ENCODE measurements at regions not wholly inside any gene's neighbourhood (a gene's known extent, or its start where the extent isn't known, plus 50 kb on each side); places are given as distances from the start of the nearest gene placed in this dataset.

DNA sequence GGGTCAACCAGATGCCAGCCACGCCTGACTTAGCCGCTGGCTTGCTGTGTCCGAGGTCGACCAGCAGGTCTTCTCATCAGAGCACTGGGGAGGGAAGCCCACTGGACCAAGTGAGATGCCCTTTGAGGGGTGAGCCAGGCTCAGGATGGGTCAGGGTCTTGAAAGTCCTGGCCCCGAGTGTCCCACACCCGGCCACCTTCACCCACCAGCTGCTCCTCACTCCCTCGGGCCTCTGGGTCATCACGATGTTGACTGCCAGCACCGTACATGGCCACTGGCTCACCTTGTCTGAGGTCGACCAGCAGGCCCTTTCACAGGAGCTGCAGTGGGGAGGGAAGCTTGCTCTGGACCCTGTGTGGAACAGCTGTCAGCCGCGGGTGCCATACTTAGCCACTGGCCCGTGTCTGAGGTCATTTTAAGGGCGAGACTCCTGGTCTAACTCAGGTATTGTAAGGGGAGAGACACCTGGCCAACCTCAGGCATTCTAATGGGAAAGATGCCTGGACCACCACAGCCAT lies 1361.3 kb downstream of the UQCRFS1 start:
- H3K36me3 ChIP-seq (ENCODE audit: insufficient read depth, insufficient read length, low read length), result no peaks in the 10 kb centered on the region
- H3K27me3 ChIP-seq (ENCODE audit: insufficient read depth, insufficient read length), result no peaks in the 10 kb centered on the region
- no peak overlapping the region for H3K9ac ChIP-seq (ENCODE audit: insufficient read length, low read depth)
- TF ChIP-seq YY1 (IDR thresholded peaks at IDR 0.05; ENCODE audit: insufficient read depth, insufficient read length) (no peak), SUZ12 (IDR thresholded peaks at IDR 0.05; ENCODE audit: extremely low read depth, insufficient read depth, insufficient read length) (no peak), ZNF274 (IDR thresholded peaks at IDR 0.05; ENCODE audit: low read depth, low read length) (no peak)
- no peak overlapping the region for H3K4me3 ChIP-seq (ENCODE audit: insufficient read length, low read depth)
- no peak for DNase-seq (ENCODE audit: low read depth, low spot score)
- H3K4me1 ChIP-seq (ENCODE audit: insufficient read depth, insufficient read length), result no peaks in the 10 kb centered on the region
- peaks cover 21% of the 10 kb centered on the region; the same call in 1 of the 2 replicates for H3K9me3 ChIP-seq (ENCODE audit: insufficient read depth, low read length)

GRCh38 chr19:27851002-27851481 lies 1361.9 kb downstream of the UQCRFS1 start:
- Histone ChIP-seq H3K9me3 (ENCODE audit: insufficient read depth, low read length) (peaks cover 21% of the 10 kb centered on the region; the same call in 1 of the 2 replicates), H3K36me3 (ENCODE audit: insufficient read depth, insufficient read length, low read length) (no peaks in the 10 kb centered on the region), H3K9ac (ENCODE audit: insufficient read length, low read depth) (no peak overlapping the region), H3K4me3 (ENCODE audit: insufficient read length, low read depth) (no peak overlapping the region), H3K4me1 (ENCODE audit: insufficient read depth, insufficient read length) (no peaks in the 10 kb centered on the region), H3K27me3 (ENCODE audit: insufficient read depth, insufficient read length) (no peaks in the 10 kb centered on the region)
- TF ChIP-seq SUZ12 (IDR thresholded peaks at IDR 0.05; ENCODE audit: extremely low read depth, insufficient read depth, insufficient read length) (no peak), YY1 (IDR thresholded peaks at IDR 0.05; ENCODE audit: insufficient read depth, insufficient read length) (no peak), ZNF274 (IDR thresholded peaks at IDR 0.05; ENCODE audit: low read depth, low read length) (no peak)
- DNase-seq (ENCODE audit: low read depth, low spot score), result no peak

GRCh38 chr19:27846944-27847343 lies 1366.0 kb downstream of the UQCRFS1 start:
- Histone ChIP-seq H3K27me3 (ENCODE audit: insufficient read depth, insufficient read length) (no peaks in the 10 kb centered on the region), H3K9me3 (ENCODE audit: insufficient read depth, low read length) (peaks cover 13% of the 10 kb centered on the region; the same call in 1 of the 2 replicates)
- DNase-seq (ENCODE audit: low read depth, low spot score), result no peak

DNA sequence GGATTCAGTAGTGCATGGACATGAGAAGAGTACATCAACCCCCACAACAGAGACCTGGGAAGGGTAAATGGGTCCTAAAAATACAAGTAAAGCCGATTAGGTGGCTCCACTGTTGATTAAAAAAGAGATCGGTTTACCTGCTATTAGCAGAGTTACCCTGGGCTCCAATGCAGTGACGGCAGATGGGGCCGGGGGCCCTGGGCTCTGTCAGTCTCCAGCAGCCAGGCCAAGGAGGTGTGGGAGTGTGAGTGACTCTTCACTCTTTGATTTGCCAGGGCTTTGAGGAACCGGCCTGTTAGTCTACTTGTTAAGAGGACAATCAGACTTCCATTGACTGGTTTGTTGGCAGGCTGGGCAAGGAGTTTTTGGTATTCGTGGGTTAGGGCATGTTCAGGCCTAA lies 1368.7 kb downstream of the UQCRFS1 start:
- Histone ChIP-seq H3K36me3 (ENCODE audit: insufficient read depth, insufficient read length, low read length) (no peaks in the 10 kb centered on the region), H3K27me3 (ENCODE audit: insufficient read depth, insufficient read length) (no peaks in the 10 kb centered on the region), H3K9me3 (ENCODE audit: insufficient read depth, low read length) (no peaks in the 10 kb centered on the region), H3K9ac (ENCODE audit: insufficient read length, low read depth) (no peak overlapping the region), H3K4me3 (ENCODE audit: insufficient read length, low read depth) (no peak overlapping the region), H3K4me1 (ENCODE audit: insufficient read depth, insufficient read length) (no peaks in the 10 kb centered on the region)
- no peak for DNase-seq (ENCODE audit: low read depth, low spot score)
- TF ChIP-seq YY1 (IDR thresholded peaks at IDR 0.05; ENCODE audit: insufficient read depth, insufficient read length) (no peak), SUZ12 (IDR thresholded peaks at IDR 0.05; ENCODE audit: extremely low read depth, insufficient read depth, insufficient read length) (no peak), ZNF274 (IDR thresholded peaks at IDR 0.05; ENCODE audit: low read depth, low read length) (no peak)

More at GRCh38 chr19:27846944-27847343, 1366.0 kb downstream of the UQCRFS1 start:
- TF ChIP-seq ZNF274 (IDR thresholded peaks at IDR 0.05; ENCODE audit: low read depth, low read length), result no peak
- no peak for TF ChIP-seq SUZ12 (IDR thresholded peaks at IDR 0.05; ENCODE audit: extremely low read depth, insufficient read depth, insufficient read length)
- TF ChIP-seq YY1 (IDR thresholded peaks at IDR 0.05; ENCODE audit: insufficient read depth, insufficient read length), result no peak
- no peak overlapping the region for H3K9ac ChIP-seq (ENCODE audit: insufficient read length, low read depth)
- no peaks in the 10 kb centered on the region for H3K36me3 ChIP-seq (ENCODE audit: insufficient read depth, insufficient read length, low read length)
- no peaks in the 10 kb centered on the region for H3K4me1 ChIP-seq (ENCODE audit: insufficient read depth, insufficient read length)
- no peak overlapping the region for H3K4me3 ChIP-seq (ENCODE audit: insufficient read length, low read depth)

DNA sequence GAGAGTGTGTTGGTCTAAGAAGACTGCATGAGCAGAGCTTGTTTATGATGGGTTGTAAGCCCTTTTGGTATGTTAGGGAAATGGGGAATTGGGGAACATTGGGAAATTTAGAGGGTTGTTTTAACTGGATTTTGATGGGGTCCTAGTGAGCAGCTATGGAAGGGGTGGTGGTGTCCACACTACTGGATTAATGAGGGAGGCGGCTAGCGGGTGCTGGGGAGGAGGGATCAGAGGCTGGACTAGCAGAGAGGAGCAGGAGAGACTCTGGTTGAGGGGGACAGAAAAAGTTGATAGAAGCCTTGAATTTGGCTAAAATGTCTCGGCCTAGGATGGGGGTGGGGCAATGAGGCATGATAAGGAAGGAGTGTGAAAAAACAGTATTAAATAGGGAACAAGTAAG lies 1369.1 kb downstream of the UQCRFS1 start:
- Histone ChIP-seq H3K27me3 (ENCODE audit: insufficient read depth, insufficient read length) (no peaks in the 10 kb centered on the region), H3K9me3 (ENCODE audit: insufficient read depth, low read length) (no peaks in the 10 kb centered on the region), H3K9ac (ENCODE audit: insufficient read length, low read depth) (no peak overlapping the region), H3K4me1 (ENCODE audit: insufficient read depth, insufficient read length) (no peaks in the 10 kb centered on the region), H3K36me3 (ENCODE audit: insufficient read depth, insufficient read length, low read length) (no peaks in the 10 kb centered on the region), H3K4me3 (ENCODE audit: insufficient read length, low read depth) (no peak overlapping the region)
- no peak for DNase-seq (ENCODE audit: low read depth, low spot score)
- TF ChIP-seq SUZ12 (IDR thresholded peaks at IDR 0.05; ENCODE audit: extremely low read depth, insufficient read depth, insufficient read length) (no peak), ZNF274 (IDR thresholded peaks at IDR 0.05; ENCODE audit: low read depth, low read length) (no peak), YY1 (IDR thresholded peaks at IDR 0.05; ENCODE audit: insufficient read depth, insufficient read length) (no peak)

- no peak for TF ChIP-seq ZNF274 (IDR thresholded peaks at IDR 0.05; ENCODE audit: low read depth, low read length)
- TF ChIP-seq SUZ12 (IDR thresholded peaks at IDR 0.05; ENCODE audit: extremely low read depth, insufficient read depth, insufficient read length), result no peak
- no peak for TF ChIP-seq YY1 (IDR thresholded peaks at IDR 0.05; ENCODE audit: insufficient read depth, insufficient read length)
- H3K4me3 ChIP-seq (ENCODE audit: insufficient read length, low read depth), result no peak overlapping the region
- no peaks in the 10 kb centered on the region for H3K4me1 ChIP-seq (ENCODE audit: insufficient read depth, insufficient read length)
- no peaks in the 10 kb centered on the region for H3K27me3 ChIP-seq (ENCODE audit: insufficient read depth, insufficient read length)
- H3K9ac ChIP-seq (ENCODE audit: insufficient read length, low read depth), result no peak overlapping the region
- DNase-seq (ENCODE audit: low read depth, low spot score), result no peak
- H3K36me3 ChIP-seq (ENCODE audit: insufficient read depth, insufficient read length, low read length), result no peaks in the 10 kb centered on the region
- H3K9me3 ChIP-seq (ENCODE audit: insufficient read depth, low read length), result no peaks in the 10 kb centered on the region
Measured at GRCh38 chr19:27833031-27833430, 1379.9 kb downstream of the UQCRFS1 start.

- TF ChIP-seq SUZ12 (IDR thresholded peaks at IDR 0.05; ENCODE audit: extremely low read depth, insufficient read depth, insufficient read length), result no peak
- no peak for TF ChIP-seq YY1 (IDR thresholded peaks at IDR 0.05; ENCODE audit: insufficient read depth, insufficient read length)
- no peak for TF ChIP-seq ZNF274 (IDR thresholded peaks at IDR 0.05; ENCODE audit: low read depth, low read length)
- H3K9ac ChIP-seq (ENCODE audit: insufficient read length, low read depth), result no peak overlapping the region
- no peaks in the 10 kb centered on the region for H3K4me1 ChIP-seq (ENCODE audit: insufficient read depth, insufficient read length)
- no peaks in the 10 kb centered on the region for H3K9me3 ChIP-seq (ENCODE audit: insufficient read depth, low read length)
- no peak for DNase-seq (ENCODE audit: low read depth, low spot score)
- H3K4me3 ChIP-seq (ENCODE audit: insufficient read length, low read depth), result no peak overlapping the region
- no peaks in the 10 kb centered on the region for H3K36me3 ChIP-seq (ENCODE audit: insufficient read depth, insufficient read length, low read length)
- H3K27me3 ChIP-seq (ENCODE audit: insufficient read depth, insufficient read length), result no peaks in the 10 kb centered on the region
Measured at GRCh38 chr19:27828829-27829228, 1384.1 kb downstream of the UQCRFS1 start.

Measured in NT2/D1 (cell line).